Subcutaneous abdominal adipose tissue (tissue), 5 donors: ENCODE measurements at regions not wholly inside any gene's neighbourhood (a gene's known extent, or its start where the extent isn't known, plus 50 kb on each side); places are given as distances from the start of the nearest gene placed in this dataset.
"Not testable (repeated sequence)": the region's sequence is repeated elsewhere in the genome, so short reads cannot be mapped to it uniquely, and the experiment has no call there.

ENCODE experiments used
- H3K27ac ChIP-seq: one replicate; pipeline ENCODE4 v1.7.0; 2013; ENCODE audit warnings: low read depth, mild to moderate bottlenecking, inconsistent platforms, low read length, moderate library complexity
- H3K27me3 ChIP-seq, 5 donors: one replicate each; pipeline ENCODE4 v1.7.0; 2013; ENCODE audit warnings: low read length in 5 of 5, inconsistent platforms in 1 of 5; ENCODE audit not compliant: control insufficient read depth in 5 of 5, insufficient read depth in 4 of 5
- H3K36me3 ChIP-seq, 5 donors: one replicate each; pipeline ENCODE4 v1.7.0; 2013; ENCODE audit warnings: low read length in 5 of 5; ENCODE audit not compliant: control insufficient read depth in 5 of 5, insufficient read depth in 5 of 5
- H3K4me1 ChIP-seq, 5 donors: one replicate each; pipeline ENCODE4 v1.7.0; 2013; ENCODE audit warnings: low read length in 5 of 5, mild to moderate bottlenecking in 3 of 5, moderate library complexity in 1 of 5; ENCODE audit not compliant: control insufficient read depth in 5 of 5, insufficient read depth in 5 of 5
- H3K4me3 ChIP-seq, 5 donors: one replicate each; pipeline ENCODE4 v1.7.0; 2013; ENCODE audit warnings: low read length in 5 of 5, low read depth in 1 of 5
- H3K9ac ChIP-seq, 5 donors: one replicate each; pipeline ENCODE4 v1.7.0; 2013; ENCODE audit warnings: low read length in 5 of 5, mild to moderate bottlenecking in 4 of 5, moderate library complexity in 3 of 5
- H3K9me3 ChIP-seq, 5 donors: one replicate each; pipeline ENCODE4 v1.7.0; 2013; ENCODE audit warnings: low read length in 5 of 5; ENCODE audit not compliant: control insufficient read depth in 5 of 5
- donor health status: healthy.
- donor health status: healthy.
- donor health status: healthy.
- donor health status: healthy.
- donor health status: healthy.

DNA sequence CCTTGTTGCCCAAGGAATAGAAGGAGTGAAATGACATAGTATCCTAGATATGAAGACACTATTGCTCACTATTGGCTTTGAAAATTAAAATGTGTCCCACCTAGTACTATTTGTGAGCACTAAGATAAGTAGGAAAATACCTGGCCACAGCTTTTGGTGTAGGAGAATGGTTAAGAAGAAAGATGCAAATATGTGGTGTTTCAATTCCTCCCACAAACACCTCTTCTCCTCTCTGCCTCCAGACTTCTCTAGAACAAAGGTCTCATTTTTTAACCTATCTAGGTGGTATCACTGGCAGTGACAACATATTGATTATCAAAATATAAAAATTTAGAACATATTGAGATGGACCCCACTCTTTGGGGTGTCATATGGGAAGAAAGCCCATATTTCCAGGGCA, 929.9 kb upstream of the FANCL start:
- no peaks in the 10 kb centered on the region for H3K4me1 ChIP-seq
- no peak overlapping the region for H3K4me3 ChIP-seq
- H3K27me3 ChIP-seq = no peaks in the 10 kb centered on the region
- H3K27ac ChIP-seq = no peak overlapping the region
- no peaks in the 10 kb centered on the region for H3K9me3 ChIP-seq
- no peak overlapping the region for H3K9ac ChIP-seq
- no peaks in the 10 kb centered on the region for H3K36me3 ChIP-seq

DNA sequence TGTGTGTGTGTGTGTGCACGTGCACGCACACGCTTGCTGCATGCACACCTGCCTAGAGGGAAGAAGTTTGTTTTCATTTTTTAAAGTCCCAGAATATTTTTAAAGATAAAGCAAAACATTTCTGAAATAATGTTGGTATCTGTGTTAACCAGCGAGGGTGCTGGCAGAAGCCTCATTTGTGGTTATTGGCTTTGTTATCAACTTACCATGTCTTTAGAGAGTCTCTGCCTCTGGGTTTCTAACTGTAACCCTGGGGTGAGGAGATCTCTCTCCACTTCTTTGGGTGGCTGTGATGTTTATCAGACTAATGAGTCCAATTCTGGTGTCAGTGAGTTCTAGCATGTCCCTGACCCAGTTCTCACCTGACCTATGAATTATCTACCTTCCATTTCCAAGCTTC, 927.6 kb upstream of the FANCL start:
- Histone ChIP-seq H3K4me1 (no peaks in the 10 kb centered on the region), H3K4me3 (no peak overlapping the region), H3K9ac (no peak overlapping the region), H3K9me3 (no peaks in the 10 kb centered on the region), H3K27ac (no peak overlapping the region), H3K36me3 (no peaks in the 10 kb centered on the region), H3K27me3 (no peaks in the 10 kb centered on the region)

DNA sequence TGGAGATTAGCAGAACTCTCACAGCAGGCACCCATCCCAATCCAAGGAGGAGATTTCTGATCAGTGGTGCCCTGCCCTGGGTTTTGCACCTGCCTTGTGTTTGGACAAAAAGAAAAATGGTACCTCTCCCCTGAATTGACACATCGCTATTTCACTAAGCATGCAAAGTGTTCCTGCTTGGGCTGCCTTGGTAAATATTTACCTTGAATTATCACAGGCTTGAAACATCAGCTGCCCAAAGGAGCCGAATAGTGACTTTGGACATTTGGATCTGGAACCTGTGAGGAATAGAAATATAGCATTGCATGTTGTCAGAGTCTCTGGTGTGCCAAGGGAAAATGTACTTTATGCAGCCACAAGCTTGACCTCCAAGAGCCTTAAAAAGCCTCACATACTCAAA, 926.4 kb upstream of the FANCL start:
- no peaks in the 10 kb centered on the region for H3K4me1 ChIP-seq
- no peak overlapping the region for H3K4me3 ChIP-seq
- no peaks in the 10 kb centered on the region for H3K9me3 ChIP-seq
- H3K27ac ChIP-seq = no peak overlapping the region
- H3K36me3 ChIP-seq = no peaks in the 10 kb centered on the region
- H3K9ac ChIP-seq = no peak overlapping the region
- H3K27me3 ChIP-seq = no peaks in the 10 kb centered on the region

DNA sequence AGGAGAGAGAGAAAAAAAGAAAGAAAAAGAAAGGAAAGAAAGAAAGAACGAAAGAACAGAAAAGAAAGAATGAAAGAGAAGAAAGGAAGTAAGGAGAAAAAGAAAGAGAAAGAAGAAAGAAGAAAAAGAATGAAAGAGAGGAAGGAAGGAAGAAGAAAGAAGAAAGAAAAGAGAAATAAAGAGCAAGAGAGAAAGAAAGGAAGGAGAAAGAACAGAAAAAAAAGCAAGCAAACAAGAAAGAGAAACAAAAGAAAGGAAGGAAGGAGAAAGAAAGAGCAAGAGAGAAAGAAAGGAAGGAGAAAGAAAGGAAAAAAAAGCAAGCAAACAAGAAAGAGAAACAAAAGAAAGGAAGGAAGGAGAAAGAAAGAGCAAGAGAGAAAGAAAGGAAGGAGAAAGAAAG, 916.8 kb upstream of the FANCL start:
- H3K27me3 ChIP-seq, H3K4me1 ChIP-seq, H3K4me3 ChIP-seq, H3K36me3 ChIP-seq, H3K9me3 ChIP-seq, H3K9ac ChIP-seq, H3K27ac ChIP-seq: not testable (repeated sequence)

DNA sequence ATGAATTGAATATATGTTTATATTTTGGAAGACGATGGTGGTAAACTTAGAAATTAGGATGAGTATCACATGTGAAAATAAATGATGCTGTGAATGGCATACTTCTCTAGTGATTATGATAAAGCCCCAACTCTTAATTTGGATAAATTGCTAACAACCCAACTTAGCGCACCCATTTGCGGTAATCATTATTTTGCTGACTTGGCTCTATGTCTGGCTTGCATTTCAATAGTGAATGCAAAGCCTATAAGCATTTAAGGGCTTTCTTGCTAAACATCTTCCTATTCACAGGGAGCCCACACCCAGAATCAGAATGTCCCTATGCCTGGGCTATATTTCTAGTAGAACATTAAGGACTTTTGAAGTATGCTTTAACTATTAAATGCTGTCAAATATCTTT, 910.7 kb upstream of the FANCL start:
- H3K36me3 ChIP-seq = no peaks in the 10 kb centered on the region
- no peak overlapping the region for H3K9ac ChIP-seq
- no peaks in the 10 kb centered on the region for H3K4me1 ChIP-seq
- H3K27ac ChIP-seq = no peak overlapping the region
- no peak overlapping the region for H3K4me3 ChIP-seq
- H3K9me3 ChIP-seq = no peaks in the 10 kb centered on the region
- no peaks in the 10 kb centered on the region for H3K27me3 ChIP-seq

DNA sequence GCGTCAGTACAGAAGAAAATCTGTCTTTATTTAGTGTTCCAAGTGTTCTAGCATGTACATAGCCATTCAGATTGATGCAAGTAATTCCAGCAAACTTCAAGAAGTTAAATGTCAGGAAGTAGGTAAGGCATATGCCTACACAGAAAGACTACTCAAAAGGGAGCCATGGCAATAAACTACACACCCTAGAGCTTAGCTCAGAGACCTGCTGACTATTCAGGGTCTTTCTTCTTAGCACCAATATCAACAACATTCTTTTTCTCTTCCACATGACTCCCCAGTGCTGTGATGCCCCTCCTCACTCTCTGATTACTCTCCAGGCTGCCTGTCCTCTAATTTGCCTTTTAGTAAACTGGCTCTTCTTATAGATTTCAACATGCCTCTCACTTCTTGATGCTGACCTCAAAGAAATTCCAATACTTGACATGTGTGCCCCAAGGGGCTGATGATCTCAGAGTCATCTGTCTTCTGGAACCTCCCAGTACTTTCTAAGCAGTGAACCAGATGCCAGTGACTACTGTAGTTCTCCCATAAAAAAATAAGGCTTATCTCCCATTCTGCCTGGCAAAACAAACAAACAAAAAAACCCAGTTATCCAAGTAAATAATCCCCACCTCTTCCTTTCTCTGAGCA, 909.2 kb upstream of the FANCL start:
- no peak overlapping the region for H3K27ac ChIP-seq
- H3K4me3 ChIP-seq = no peak overlapping the region
- H3K36me3 ChIP-seq = no peaks in the 10 kb centered on the region
- no peaks in the 10 kb centered on the region for H3K4me1 ChIP-seq
- H3K9me3 ChIP-seq = no peaks in the 10 kb centered on the region
- H3K27me3 ChIP-seq = no peaks in the 10 kb centered on the region
- no peak overlapping the region for H3K9ac ChIP-seq

DNA sequence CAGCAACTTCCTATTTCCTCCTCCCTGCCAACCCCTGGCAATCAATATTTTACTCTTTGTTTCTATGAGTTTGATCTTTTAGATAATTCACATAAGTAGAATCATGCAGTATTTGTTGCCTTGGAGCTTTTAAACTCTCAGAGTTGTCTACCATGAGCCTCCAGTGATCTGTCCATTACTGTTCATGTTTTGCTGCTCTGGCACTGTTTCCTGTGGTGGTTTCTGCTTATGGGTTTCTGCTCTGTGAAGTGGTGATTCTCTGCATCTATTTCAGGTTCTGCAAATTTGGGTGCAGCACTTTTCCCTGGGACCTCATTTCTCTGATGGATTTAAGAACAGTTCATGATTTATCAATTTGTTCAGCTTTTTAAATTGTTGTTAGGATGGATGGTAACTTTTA, 908.1 kb upstream of the FANCL start:
- Histone ChIP-seq H3K27me3 (no peaks in the 10 kb centered on the region), H3K4me1 (no peaks in the 10 kb centered on the region), H3K9ac (no peak overlapping the region), H3K9me3 (no peaks in the 10 kb centered on the region), H3K36me3 (no peaks in the 10 kb centered on the region), H3K4me3 (no peak overlapping the region), H3K27ac (no peak overlapping the region)

DNA sequence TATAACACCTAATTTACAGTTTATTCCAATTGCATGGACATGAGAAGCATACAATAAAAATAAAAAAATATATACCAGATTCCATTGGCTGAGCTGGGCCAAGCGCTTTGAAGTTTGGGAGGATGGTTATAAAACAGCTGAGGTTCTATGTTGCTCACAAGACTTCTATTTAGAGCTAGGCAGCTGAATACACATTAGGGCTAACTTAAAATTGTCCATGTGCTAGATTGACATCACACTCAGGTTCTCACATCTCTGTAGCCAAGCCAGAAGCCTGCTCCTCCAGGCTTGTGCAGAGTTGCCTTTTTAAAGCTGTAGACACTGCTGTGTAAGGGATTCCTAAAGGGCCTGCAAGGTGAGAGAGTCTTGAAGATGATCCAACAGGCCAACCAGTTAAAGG, 871.1 kb upstream of the FANCL start:
- Histone ChIP-seq H3K36me3 (no peaks in the 10 kb centered on the region), H3K27ac (no peak overlapping the region), H3K9ac (no peak overlapping the region), H3K9me3 (no peaks in the 10 kb centered on the region), H3K4me1 (no peaks in the 10 kb centered on the region), H3K4me3 (no peak overlapping the region), H3K27me3 (no peaks in the 10 kb centered on the region)

DNA sequence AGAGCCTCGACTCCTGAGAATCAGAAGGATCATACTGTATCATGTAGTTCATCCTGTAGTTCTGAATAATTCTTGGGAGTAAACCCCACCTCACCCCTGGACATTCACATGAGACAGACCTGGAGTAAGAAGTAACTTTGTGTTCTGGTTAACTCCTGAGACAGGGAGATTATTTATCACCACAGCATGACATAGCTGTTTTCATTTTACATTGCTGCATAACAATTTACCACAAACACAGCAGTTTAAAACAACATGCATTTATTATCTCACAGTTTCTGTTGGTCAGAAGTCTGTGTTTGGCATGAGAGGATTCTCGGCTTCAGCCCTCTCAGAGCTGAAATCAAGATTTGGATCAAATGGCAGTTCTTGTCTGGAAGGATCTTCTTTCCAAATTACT, 855.8 kb upstream of the FANCL start:
- no peaks in the 10 kb centered on the region for H3K4me1 ChIP-seq
- no peaks in the 10 kb centered on the region for H3K27me3 ChIP-seq
- peaks cover 0 to 23% (median 12%) of the 10 kb centered on the region in 5 donors for H3K9me3 ChIP-seq
- no peak overlapping the region for H3K27ac ChIP-seq
- no peak overlapping the region for H3K4me3 ChIP-seq
- no peaks in the 10 kb centered on the region for H3K36me3 ChIP-seq
- no peak overlapping the region for H3K9ac ChIP-seq

DNA sequence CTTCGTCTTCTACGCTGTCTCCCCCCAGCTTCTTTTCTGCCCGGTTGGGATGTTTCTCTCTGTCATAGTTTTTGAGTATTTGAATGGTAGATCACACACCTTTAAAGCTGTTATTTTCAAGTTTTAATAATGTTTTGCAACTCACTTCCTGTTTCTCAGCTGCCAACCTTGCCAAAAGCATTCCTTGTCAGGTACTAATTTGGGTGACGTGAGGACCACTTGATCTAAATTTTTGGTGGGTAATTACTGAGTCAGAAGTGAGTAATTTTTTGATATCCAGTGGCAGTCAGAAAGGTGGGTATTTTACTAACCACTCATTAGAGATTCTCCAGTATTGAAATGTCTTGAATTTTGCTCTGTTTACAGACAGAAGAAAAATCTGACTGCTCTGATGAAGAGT, 852.4 kb upstream of the FANCL start:
- H3K36me3 ChIP-seq = no peaks in the 10 kb centered on the region
- H3K9me3 ChIP-seq = peaks cover 0 to 16% (median 9%) of the 10 kb centered on the region in 5 donors
- H3K27ac ChIP-seq = no peak overlapping the region
- no peaks in the 10 kb centered on the region for H3K4me1 ChIP-seq
- H3K4me3 ChIP-seq = no peak overlapping the region
- H3K27me3 ChIP-seq = no peaks in the 10 kb centered on the region
- no peak overlapping the region for H3K9ac ChIP-seq

DNA sequence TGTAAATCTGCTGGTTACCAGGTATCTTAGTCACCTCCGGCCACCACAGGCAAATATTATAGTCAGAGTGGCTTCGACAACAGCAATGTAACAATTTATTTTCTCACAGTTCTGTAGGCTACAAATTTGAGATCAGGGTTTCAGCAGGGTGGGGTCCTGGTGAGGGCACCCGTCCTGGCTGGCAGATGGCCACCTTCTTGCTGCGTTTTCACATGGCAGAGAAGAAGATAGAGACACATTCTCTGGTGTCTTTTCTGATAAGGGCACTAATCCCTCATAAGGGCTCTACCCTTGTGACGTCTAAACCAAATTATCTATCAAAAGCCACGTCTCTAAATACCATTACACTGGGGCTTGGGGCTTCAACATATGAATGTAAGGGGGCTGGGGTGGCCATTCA, 843.2 kb upstream of the FANCL start:
- no peaks in the 10 kb centered on the region for H3K27me3 ChIP-seq
- no peak overlapping the region for H3K9ac ChIP-seq

More for the DNA sequence above, 843.2 kb upstream of the FANCL start:
- no peaks in the 10 kb centered on the region for H3K9me3 ChIP-seq
- H3K4me3 ChIP-seq = no peak overlapping the region
- H3K27ac ChIP-seq = no peak overlapping the region
- no peaks in the 10 kb centered on the region for H3K36me3 ChIP-seq
- H3K4me1 ChIP-seq = no peaks in the 10 kb centered on the region
